Mesothelial cell of epicardium (in vitro differentiated cells): ENCODE measurements at regions not wholly inside any gene's neighbourhood (a gene's known extent, or its start where the extent isn't known, plus 50 kb on each side); places are given as distances from the start of the nearest gene placed in this dataset.

Experiments
- DNase-seq, 2 experiments: peaks; one replicate each; pipeline ENCODE4 v3.0.0; 2021; ENCODE audit warnings: low spot score in 2 of 2; ENCODE audit not compliant: unreplicated experiment in 2 of 2
- H3K27ac Mint-ChIP-seq: 2 replicates; pipeline ENCODE4 v1.8.0; 2021; ENCODE audit warnings: mixed read lengths
- H3K27me3 Mint-ChIP-seq: 2 replicates; pipeline ENCODE4 v1.8.0; 2021; ENCODE audit warnings: low read depth, mixed read lengths
- H3K36me3 Mint-ChIP-seq: 2 replicates; pipeline ENCODE4 v1.8.0; 2021; ENCODE audit warnings: mixed read lengths
- H3K4me1 Mint-ChIP-seq: 2 replicates; pipeline ENCODE4 v1.8.0; 2021; ENCODE audit warnings: mixed read lengths
- H3K4me3 Mint-ChIP-seq: 2 replicates; pipeline ENCODE4 v1.8.0; 2021; ENCODE audit warnings: mild to moderate bottlenecking, moderate library complexity, mixed read lengths
- H3K9me3 Mint-ChIP-seq: 2 replicates; pipeline ENCODE4 v1.8.0; 2021; ENCODE audit warnings: mixed read lengths
- TF ChIP-seq, protein P1 (sequence below): fragments of 200-600 bp; sonication (generic); IDR thresholded peaks from one replicate; pipeline ENCODE4 v1.5.0; 2021; ENCODE audit warnings: antibody characterized with exemption; ENCODE audit not compliant: unreplicated experiment

DNA sequence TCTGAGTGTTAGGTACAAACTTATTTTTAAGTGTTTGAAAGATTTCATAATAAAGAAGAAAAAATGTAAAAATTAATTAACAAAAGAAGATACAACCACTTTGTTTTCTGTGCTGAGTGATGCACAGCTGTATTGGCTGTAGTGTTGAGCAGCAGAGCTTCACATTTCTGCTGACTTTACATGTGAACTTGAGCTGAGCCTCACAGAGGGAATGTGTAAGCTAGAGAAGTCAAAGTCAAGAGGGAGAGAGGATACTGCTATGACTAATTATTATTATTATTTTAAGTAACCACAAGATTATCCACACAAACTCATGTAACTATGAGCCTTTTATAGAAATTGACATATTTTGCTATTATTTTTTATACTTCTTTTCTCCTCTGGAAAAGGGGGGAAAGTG is 159.1 kb upstream of the ZSWIM2 start:
- TF ChIP-seq, protein P1, sequence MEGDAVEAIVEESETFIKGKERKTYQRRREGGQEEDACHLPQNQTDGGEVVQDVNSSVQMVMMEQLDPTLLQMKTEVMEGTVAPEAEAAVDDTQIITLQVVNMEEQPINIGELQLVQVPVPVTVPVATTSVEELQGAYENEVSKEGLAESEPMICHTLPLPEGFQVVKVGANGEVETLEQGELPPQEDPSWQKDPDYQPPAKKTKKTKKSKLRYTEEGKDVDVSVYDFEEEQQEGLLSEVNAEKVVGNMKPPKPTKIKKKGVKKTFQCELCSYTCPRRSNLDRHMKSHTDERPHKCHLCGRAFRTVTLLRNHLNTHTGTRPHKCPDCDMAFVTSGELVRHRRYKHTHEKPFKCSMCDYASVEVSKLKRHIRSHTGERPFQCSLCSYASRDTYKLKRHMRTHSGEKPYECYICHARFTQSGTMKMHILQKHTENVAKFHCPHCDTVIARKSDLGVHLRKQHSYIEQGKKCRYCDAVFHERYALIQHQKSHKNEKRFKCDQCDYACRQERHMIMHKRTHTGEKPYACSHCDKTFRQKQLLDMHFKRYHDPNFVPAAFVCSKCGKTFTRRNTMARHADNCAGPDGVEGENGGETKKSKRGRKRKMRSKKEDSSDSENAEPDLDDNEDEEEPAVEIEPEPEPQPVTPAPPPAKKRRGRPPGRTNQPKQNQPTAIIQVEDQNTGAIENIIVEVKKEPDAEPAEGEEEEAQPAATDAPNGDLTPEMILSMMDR, result no peak
- H3K27ac Mint-ChIP-seq, result no peak overlapping the region
- no peaks in the 10 kb centered on the region for H3K36me3 Mint-ChIP-seq
- H3K4me1 Mint-ChIP-seq, result peaks cover 8% of the 10 kb centered on the region
- H3K9me3 Mint-ChIP-seq, result no peaks in the 10 kb centered on the region
- no peak for DNase-seq
- no peaks in the 10 kb centered on the region for H3K27me3 Mint-ChIP-seq
- no peak overlapping the region for H3K4me3 Mint-ChIP-seq

DNA sequence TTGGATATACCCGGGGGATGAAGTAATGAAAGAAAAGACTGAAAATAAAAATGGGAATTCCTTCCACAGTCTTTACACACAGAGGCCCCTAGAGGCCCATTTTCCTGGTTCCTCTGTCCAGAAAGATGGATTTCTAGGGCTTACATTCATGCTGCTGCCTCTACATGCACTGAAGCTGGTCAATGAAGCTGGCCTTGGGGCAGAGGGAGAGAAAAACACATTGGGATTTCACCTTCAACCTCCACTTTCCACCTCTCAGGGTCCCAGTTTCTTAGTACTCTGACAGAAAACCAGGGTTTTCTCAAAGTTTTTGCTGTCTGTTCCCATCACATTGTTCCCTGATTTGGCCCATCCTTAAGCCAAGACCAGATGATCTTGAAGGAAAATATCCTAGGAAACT is 154.6 kb upstream of the ZSWIM2 start:
- H3K4me3 Mint-ChIP-seq, result no peak overlapping the region
- no peaks in the 10 kb centered on the region for H3K9me3 Mint-ChIP-seq
- no peak overlapping the region for H3K27ac Mint-ChIP-seq
- H3K4me1 Mint-ChIP-seq, result no peaks in the 10 kb centered on the region
- TF ChIP-seq, protein P1, result no peak
- no peaks in the 10 kb centered on the region for H3K27me3 Mint-ChIP-seq
- DNase-seq, result no peak
- H3K36me3 Mint-ChIP-seq, result no peaks in the 10 kb centered on the region

DNA sequence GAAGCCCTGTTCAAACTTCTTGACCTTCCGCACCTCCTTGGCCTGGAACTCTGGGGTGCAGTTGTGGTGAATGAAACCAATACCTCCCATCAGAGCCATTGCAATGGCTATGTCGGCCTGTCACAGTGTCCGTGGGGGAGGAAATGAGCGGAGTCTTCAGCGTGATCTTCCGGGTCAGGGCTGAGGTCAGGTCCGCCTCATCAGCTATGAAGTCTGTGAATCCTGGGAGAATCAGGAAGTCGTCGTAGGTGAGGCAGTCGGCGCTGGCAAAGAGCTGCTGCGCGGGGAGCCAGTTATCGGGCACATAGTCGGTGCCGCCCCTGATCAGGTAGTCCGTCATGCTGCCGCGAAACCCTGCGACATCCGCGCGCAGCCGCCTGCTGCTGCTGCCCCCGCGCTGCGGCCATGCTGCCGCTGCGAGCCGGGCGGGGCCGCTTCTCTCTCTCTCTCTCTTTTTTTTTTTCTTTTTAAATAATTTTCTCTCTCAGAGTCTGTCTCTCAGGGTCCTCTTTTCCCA is 154.1 kb upstream of the ZSWIM2 start:
- Mint-ChIP-seq H3K27me3 (no peaks in the 10 kb centered on the region), H3K27ac (no peak overlapping the region), H3K9me3 (no peaks in the 10 kb centered on the region), H3K36me3 (no peaks in the 10 kb centered on the region), H3K4me1 (no peaks in the 10 kb centered on the region), H3K4me3 (no peak overlapping the region)
- TF ChIP-seq, protein P1, result no peak
- DNase-seq, result no peak

DNA sequence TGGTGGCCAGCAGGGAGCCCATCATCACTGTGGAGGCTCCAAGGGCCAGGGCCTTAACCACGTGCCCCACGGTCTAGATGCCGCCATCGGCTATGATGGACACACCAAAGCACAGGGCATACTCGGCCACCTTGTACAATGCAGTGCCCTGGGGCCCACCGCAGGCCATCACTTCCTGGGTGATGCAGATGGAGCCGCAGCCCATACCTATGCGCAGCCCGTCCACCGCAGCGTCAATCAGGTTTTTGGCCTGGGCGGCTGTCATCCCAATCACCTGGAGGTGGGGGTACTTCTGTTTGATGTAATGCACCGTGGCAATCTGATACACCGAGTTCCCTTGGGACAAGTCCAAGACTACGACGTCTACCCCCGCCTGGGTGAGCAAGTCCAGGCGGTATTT is 153.3 kb upstream of the ZSWIM2 start:
- TF ChIP-seq, protein P1, result no peak
- H3K36me3 Mint-ChIP-seq, result no peaks in the 10 kb centered on the region
- H3K4me1 Mint-ChIP-seq, result no peaks in the 10 kb centered on the region
- H3K27ac Mint-ChIP-seq, result no peak overlapping the region
- H3K9me3 Mint-ChIP-seq, result no peaks in the 10 kb centered on the region
- DNase-seq, result no peak
- no peak overlapping the region for H3K4me3 Mint-ChIP-seq
- H3K27me3 Mint-ChIP-seq, result no peaks in the 10 kb centered on the region

DNA sequence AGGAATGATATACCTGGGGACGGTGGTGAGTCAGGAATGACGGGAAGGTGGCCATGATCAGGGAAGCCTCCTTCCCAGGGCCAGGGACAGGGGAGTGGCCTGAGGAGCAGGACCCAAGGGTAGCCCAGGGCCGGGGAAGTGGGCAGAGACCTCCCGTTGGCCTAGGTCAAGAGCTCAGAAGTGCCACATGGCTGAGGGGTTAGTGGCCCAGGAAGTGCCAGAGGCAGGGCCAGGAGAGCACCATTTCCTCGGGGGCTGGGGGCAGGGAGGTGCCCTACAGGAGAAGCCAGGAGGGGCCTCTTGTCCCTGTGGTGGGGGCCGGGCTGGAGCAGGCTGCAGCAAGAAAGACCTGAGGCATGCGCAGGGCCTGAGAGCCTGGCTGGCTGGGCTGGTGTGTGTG is 152.3 kb upstream of the ZSWIM2 start:
- no peaks in the 10 kb centered on the region for H3K4me1 Mint-ChIP-seq
- H3K9me3 Mint-ChIP-seq, result no peaks in the 10 kb centered on the region
- H3K27ac Mint-ChIP-seq, result no peak overlapping the region
- no peaks in the 10 kb centered on the region for H3K36me3 Mint-ChIP-seq
- no peak for DNase-seq
- no peak overlapping the region for H3K4me3 Mint-ChIP-seq
- TF ChIP-seq, protein P1, result no peak
- peaks cover 5% of the 10 kb centered on the region for H3K27me3 Mint-ChIP-seq

DNA sequence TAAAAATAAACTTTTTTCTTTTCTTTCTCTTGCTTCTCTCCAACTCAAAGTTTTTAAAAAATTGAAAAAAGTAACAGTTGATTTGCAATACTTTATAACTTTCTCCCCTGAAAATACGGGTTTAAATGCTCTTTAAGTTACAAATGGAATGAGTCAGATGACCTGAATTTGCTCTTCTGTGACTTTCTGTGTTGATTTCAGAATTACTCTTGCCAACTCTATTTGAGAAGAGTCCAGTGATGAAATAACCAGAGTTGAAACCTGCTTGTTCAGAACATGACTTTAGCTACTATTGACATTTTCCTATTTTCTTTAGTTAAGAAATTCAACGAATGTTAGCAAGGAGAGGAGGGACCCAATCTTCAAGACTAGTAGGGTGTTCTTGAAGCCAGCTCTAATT is 146.1 kb upstream of the ZSWIM2 start:
- peaks cover 5% of the 10 kb centered on the region for H3K4me1 Mint-ChIP-seq
- no peak overlapping the region for H3K27ac Mint-ChIP-seq
- no peak overlapping the region for H3K4me3 Mint-ChIP-seq
- TF ChIP-seq, protein P1, result no peak
- no peaks in the 10 kb centered on the region for H3K36me3 Mint-ChIP-seq
- H3K9me3 Mint-ChIP-seq, result no peaks in the 10 kb centered on the region
- peaks cover 8% of the 10 kb centered on the region for H3K27me3 Mint-ChIP-seq
- no peak for DNase-seq
